NCI-H1436 (cell line): ENCODE measurements at regions not wholly inside any gene's neighbourhood (a gene's known extent, or its start where the extent isn't known, plus 50 kb on each side); places are given as distances from the start of the nearest gene placed in this dataset.
"Not testable (repeated sequence)": the region's sequence is repeated elsewhere in the genome, so short reads cannot be mapped to it uniquely, and the experiment has no call there.

Source experiments
- DNase-seq: peaks from one replicate; lab custom pipeline; 2025; lab: John Stamatoyannopoulos, UW

DNA sequence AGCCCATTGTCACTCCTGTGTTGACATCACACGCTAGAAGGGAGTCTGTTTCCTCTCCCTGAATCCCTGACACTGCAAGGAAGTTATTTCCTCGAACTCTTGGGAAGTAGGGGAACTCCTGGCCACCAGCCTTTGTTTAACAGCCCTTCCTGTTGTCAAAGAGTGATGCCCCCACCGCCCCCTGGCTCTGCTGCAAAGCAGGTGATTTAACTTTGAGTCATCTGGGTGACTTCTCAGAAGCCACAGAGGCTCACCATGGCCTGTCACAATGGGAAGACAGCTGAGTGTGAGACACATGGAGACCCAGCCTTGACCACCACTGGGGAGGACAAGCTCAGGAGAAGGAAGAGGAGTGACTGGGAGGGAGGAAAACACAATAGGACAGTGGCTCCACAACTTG, 182.8 kb downstream of the PSMG1 start:
- DNase-seq, result no peak

DNA sequence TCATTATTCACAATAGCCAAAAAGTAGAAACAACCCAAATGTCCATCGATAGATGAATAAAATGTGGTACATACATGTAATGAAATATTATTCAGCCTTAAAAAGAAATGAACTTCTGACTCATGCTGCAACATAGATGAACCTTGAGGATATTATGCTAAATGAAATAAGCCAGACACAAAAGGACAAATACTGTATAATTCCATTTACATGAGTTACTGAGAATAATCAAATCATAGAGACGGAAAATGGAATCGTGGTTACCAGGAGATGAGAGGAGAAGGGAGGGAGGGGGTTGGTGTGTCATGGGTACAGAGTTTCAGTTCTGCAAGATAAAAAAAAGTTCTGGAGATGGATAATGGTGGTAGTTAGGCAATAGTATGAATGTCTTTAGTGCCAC, 184.1 kb downstream of the PSMG1 start:
- DNase-seq, result no peak

GRCh38 chr21:38998281-38998680, 185.0 kb downstream of the PSMG1 start:
- not testable (repeated sequence) for DNase-seq

- not testable (repeated sequence) for DNase-seq
These were observed 185.4 kb downstream of the PSMG1 start for GRCh38 chr21:38997843-38998175.

GRCh38 chr21:38997051-38997842, 186.0 kb downstream of the PSMG1 start:
- no peak for DNase-seq

- DNase-seq, result no peak
These were observed 186.9 kb downstream of the PSMG1 start for GRCh38 chr21:38996355-38996754.

DNA sequence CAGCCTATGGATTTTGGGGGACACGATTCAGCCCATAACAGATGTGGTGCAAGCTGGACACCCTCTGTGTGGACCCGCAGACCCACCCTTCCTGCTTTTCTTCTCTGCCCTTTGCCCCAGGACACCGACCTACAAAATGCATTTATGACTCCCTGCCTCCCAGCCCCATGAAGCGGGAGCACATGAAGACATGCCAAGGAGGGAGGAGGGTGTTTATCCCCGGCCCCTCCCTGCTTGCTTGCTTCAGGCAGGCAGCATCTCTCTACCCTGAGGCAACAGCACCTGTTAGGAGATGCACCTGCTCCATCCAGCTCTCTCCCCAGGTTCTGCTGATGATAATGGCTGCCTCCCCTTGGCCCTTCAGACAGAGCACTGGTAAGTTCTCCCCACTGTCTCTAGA, 187.5 kb downstream of the PSMG1 start:
- no peak for DNase-seq

DNA sequence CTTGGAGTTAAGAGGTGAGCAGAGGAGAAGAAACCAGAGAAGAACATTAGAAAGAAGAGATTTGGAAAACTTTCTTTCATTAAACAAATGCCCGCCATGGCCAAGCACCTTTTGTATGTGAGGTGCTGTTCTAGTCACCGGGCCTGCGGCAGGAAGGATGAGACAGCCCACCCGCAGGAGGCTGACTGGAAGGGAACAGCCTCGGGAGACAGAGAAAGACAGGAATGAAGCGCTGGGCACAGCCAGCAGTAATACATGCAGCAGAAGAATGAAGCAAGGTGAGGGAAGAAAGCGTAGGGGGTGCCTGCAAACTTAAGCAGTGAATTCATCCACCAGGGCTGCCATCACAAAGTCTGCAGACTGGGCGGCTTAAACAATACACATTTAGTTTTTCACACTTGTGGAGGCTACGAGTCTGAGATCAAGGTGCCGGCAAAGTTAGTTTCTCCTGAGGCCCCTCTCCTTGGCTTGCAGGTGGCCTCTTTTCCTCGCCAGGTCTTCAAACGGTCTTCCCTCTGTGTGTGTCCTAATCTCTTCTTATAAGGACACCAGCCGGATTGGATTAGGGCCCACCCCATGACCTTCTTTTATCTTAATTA, 188.1 kb downstream of the PSMG1 start:
- no peak for DNase-seq

GRCh38 chr21:38994042-38994441, 188.3 kb downstream of the ETS2 start:
- DNase-seq, result no peak

DNA sequence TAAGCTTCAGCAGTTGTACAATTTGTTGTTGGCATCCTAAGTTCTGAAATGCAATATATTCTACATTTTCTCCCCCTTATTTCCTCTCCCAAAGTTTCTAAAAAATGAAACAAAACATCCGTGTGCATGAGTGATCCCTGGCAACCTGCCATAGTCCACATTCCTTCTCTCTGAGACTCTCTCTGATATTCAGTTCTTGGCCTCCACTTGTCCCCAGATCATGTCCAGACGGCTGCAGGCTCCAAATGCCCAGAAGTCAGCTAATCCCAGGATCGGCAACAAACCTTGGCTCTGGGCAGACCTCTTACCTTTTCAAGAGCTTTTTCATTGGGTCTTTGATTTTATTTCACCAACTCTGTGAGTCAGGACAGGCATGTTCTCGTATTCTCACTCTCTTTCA, 187.8 kb downstream of the ETS2 start:
- no peak for DNase-seq

DNA sequence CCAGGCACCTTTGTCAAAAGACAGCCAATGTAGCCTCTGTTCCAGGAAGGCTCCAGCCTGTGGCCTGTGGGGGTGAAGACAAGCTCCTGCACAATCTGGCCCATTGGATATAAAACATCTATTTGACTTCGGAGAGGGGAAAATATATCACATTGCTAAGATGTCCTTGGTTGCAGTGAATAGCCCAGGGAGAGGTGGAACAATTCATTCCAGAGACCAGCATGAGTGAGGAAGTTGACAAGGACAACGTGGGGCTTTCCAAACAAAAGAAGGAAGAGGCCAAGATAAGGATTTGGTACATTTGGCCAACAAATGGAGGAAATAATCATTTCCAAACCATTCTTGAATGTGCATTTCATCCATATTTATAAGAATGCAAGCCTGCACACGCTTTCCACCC, 187.0 kb downstream of the ETS2 start:
- no peak for DNase-seq

- DNase-seq, result no peak
These were observed 184.7 kb downstream of the ETS2 start for GRCh38 chr21:38990424-38990794.

DNA sequence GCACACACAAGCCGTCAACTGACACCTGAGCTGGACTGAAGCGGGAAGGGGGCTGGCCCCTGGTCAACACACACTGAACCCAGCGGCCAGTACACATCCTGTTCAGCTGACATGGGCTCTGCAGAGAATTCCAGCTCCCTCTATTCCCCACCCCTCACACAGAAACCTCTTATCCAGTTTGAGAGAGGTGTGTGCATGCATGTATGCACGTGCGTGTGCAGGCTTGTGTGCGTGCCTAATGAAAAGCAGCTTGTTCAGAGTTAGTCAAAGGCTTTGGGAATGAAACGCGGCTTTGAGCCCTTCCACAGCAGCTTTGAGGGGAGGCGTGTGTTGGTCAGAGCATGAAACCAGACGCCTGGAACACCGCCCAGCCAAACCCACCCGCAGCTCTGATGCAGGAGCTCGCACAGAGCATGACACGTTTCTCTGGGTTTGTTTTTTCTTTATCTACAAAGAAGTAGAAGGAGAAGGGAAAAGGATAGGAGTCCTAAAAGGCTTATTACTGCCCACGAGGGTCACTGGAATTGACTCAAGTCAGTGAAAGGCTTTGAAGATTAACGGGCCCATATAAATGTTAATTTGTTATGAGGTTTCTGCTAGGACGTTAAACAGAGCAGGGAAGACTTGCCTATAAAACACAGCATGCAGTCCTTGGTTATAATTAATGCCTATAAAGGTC, 184.2 kb downstream of the ETS2 start:
- DNase-seq, result no peak

DNA sequence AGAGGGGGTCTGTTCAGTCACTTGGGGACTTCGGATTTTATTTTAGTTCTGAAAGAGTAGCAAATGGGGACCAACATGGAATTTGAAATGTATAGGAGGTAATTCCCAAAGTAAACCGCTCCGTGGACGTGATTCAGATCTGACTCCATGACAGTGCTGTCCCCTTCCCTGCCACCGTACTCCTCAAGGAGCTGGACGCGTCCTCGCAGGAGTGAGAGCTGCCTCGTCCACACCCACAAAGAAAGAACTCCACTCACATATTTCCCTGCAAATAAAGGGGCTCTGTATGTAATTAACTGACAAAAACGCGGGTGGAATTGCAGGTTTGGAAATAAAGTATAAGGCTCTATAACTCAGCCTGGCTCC, 183.6 kb downstream of the ETS2 start:
- no peak for DNase-seq

DNA sequence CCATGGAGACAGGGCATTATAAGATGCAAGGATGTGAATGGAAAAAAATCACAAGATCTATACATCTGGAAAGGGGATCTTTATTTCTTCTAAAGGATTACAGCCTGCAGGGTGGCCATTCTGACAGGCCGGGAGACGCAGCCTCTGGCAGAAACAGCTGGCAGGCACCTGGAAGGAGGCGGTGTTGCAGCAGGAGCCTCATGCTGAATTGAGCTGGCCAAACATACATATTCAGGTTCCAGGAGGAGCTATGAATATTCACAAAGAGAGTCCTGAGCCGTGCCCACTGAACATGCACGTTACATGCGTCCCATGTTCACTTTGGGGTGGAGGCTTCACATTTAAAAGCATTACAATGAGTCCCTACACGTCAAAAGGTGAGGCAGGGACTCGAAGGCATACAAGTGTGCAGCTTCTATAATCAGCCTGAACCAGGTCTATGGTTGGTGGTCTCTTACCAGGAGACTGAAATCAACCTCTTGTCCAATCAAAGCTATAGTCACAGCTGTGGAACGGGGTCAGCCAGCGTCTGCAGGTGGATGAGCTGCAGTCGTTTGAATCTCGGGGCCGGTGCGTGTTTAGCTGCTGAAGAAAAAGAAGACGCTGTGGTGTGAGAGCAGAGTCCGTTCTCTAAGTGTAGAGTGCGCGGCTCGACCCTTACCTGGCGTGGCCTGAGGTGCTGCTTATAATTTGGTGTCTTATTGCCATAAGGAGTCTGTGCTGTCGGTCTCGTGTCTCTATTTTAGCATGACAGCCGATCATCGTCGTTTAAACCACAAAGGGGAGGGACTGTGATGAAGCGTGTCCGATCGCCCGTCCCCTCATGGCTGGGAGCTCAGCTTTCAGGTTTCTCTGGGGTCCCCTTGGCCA, 183.0 kb downstream of the ETS2 start:
- DNase-seq, result no peak

DNA sequence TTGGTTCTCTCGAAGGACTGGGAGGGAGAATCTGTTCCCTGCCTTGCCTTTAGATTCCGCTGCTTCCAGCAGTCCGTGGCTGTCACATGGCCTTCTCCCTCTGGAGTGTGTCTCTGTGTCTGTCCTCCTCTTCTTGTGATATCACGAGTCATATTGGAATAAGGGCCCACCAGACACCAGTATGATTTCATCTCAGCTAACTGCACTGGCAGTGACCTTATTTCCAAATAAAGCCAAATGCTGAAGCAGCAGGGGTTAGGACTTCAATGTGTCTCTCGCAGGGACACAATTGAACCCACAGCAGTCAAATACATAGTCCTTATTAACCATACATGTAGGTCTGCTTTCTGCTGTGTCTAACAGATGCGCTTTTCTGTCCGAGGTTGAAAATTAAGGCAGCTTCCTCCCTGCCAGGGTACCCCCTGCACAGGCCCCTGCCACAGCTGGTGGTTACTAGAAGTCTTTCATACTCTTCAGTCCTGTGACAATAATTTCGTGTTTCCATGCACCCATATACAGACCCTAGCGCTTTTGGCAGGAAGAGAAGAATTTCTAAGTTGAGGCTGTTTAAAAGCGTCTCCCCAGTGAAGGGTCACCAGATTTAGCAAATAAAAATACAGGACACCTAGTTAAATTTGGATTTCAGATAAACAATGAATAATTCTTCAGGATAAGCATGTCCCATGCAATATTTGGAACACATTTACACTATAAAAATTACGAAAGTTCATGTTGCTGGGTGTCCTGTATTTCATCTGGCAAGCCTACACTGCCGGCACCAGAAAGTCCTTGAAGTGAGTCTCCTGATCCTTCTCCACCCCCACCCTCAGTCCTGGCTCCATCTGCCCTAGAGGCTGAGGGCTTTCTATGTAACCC, 182.1 kb downstream of the ETS2 start:
- no peak for DNase-seq

DNA sequence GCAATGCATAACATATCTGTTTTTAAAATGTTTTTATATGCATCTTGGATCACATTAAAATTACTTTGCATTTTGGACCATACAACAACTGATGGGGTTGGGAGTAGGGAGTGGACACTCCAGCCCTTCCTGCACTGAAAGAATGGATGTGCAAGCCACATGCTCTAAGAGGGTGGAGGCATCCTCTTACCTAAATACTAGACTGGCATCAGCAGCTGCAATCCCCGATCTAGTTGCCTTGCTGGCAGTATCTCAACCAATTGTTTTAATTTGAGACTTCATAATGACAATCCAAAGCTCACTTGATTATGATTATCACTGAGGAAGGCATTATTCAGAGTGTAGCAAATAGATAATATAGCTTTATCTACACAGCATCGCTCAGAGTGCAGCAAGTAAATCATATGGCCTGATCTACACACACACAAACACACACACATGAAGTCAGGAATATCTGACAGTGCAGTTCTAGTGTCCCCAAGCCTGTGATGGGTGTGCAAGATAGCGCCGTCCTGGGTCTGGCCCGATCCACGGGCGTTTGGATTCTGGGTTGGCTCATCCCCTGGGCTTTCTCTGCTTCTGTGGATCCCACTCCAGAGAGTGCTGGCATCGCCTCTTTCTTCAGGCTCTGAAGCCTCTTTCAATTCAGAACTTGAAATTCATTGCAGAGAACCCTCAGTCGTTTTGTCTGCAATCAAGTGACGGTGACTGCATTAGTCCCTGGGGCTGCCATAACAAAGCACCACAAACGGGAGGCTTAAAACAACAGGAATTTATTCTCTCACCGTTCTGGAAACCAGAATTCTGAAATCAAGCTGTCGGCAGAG, 181.3 kb downstream of the ETS2 start:
- DNase-seq, result no peak

- no peak for DNase-seq
These were observed 180.7 kb downstream of the ETS2 start for GRCh38 chr21:38986406-38986805.

- DNase-seq, result peak; percentile 22
These were observed 180.0 kb downstream of the ETS2 start for GRCh38 chr21:38985568-38986378.
